Sigmoid colon (tissue), 3 donors: ENCODE measurements at regions not wholly inside any gene's neighbourhood (a gene's known extent, or its start where the extent isn't known, plus 50 kb on each side); places are given as distances from the start of the nearest gene placed in this dataset.

ENCODE experiments used
- POLR2A ChIP-seq, 2 donors: fragments of 450-650 bp; IDR thresholded peaks; one replicate each; pipeline ENCODE4 v1.6.1; 2016; ENCODE audit warnings: antibody characterized with exemption in 2 of 2, mild to moderate bottlenecking in 2 of 2, moderate library complexity in 2 of 2
- TF ChIP-seq, protein P1 (sequence below), 4 experiments: fragments of 450-650 bp in 3 of 4; fragments of 200-600 bp in 1 of 4; IDR thresholded peaks; one replicate each; pipeline ENCODE4 v1.5.1; 2016 to 2019; ENCODE audit warnings: antibody characterized with exemption in 4 of 4, mild to moderate bottlenecking in 3 of 4, moderate library complexity in 2 of 4

DNA sequence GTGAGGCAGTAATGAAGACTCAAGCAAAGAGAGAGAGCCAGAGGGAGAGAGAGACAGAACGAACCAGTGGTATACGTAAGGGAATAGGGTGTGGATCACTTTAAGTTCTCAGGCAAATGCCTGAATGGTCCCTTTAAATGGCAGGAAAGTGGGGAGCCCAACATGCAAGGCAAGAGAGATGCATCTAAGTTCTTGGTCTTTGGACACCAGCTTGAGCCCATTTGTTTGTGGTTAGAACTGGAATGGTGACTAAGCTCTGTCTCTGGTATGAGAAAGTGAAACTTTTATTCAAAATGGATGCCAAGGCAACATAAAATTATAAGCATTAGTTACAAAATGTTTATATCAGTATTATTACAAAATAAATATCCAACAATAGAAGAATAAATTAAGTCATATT is 192.2 kb upstream of the ALG10 start:
- no peak for TF ChIP-seq POLR2A (IDR thresholded peaks at IDR 0.05)
- TF ChIP-seq, protein P1, sequence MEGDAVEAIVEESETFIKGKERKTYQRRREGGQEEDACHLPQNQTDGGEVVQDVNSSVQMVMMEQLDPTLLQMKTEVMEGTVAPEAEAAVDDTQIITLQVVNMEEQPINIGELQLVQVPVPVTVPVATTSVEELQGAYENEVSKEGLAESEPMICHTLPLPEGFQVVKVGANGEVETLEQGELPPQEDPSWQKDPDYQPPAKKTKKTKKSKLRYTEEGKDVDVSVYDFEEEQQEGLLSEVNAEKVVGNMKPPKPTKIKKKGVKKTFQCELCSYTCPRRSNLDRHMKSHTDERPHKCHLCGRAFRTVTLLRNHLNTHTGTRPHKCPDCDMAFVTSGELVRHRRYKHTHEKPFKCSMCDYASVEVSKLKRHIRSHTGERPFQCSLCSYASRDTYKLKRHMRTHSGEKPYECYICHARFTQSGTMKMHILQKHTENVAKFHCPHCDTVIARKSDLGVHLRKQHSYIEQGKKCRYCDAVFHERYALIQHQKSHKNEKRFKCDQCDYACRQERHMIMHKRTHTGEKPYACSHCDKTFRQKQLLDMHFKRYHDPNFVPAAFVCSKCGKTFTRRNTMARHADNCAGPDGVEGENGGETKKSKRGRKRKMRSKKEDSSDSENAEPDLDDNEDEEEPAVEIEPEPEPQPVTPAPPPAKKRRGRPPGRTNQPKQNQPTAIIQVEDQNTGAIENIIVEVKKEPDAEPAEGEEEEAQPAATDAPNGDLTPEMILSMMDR (IDR thresholded peaks at IDR 0.05) = no peak
